ENCODE measurements at regions not wholly inside any gene's neighbourhood (a gene's known extent, or its start where the extent isn't known, plus 50 kb on each side); places are given as distances from the start of the nearest gene placed in this dataset.
A peak's percentile ranks its signal among the peaks of the same experiment; 100 is the strongest.

- peak overlapping the region; percentile 50 for H3K4me2 ChIP-seq (ENCODE audit: insufficient read depth, low read length)
- H3K9ac ChIP-seq (ENCODE audit: low read depth, low read length), result peak overlapping the region; percentile 28
- no peaks in the 10 kb centered on the region for H3K27me3 ChIP-seq (ENCODE audit: insufficient read depth, low read length, poor library complexity)
- peak overlapping the region; percentile 74 for H3K27ac ChIP-seq (ENCODE audit: low read length)
- H3K36me3 ChIP-seq (ENCODE audit: insufficient read depth, low read length), result no peaks in the 10 kb centered on the region
- H3K9me3 ChIP-seq (ENCODE audit: insufficient read depth, low read length, severe bottlenecking), result peaks cover 11% of the 10 kb centered on the region
- H3K4me1 ChIP-seq (ENCODE audit: insufficient read depth, low read length), result peaks cover 27% of the 10 kb centered on the region
- no peaks in the 10 kb centered on the region for H3K79me2 ChIP-seq (ENCODE audit: insufficient read depth, low read length)
- ATAC-seq (ENCODE audit: insufficient read depth, low read depth), result peak; percentile 85
- H4K20me1 ChIP-seq (ENCODE audit: insufficient read depth, low read length), result no peaks in the 10 kb centered on the region
- TF ChIP-seq EZH2 (IDR thresholded peaks at IDR 0.05; ENCODE audit: borderline replicate concordance, low read depth, low read length, severe bottlenecking), result no peak
- TF ChIP-seq, protein P1, sequence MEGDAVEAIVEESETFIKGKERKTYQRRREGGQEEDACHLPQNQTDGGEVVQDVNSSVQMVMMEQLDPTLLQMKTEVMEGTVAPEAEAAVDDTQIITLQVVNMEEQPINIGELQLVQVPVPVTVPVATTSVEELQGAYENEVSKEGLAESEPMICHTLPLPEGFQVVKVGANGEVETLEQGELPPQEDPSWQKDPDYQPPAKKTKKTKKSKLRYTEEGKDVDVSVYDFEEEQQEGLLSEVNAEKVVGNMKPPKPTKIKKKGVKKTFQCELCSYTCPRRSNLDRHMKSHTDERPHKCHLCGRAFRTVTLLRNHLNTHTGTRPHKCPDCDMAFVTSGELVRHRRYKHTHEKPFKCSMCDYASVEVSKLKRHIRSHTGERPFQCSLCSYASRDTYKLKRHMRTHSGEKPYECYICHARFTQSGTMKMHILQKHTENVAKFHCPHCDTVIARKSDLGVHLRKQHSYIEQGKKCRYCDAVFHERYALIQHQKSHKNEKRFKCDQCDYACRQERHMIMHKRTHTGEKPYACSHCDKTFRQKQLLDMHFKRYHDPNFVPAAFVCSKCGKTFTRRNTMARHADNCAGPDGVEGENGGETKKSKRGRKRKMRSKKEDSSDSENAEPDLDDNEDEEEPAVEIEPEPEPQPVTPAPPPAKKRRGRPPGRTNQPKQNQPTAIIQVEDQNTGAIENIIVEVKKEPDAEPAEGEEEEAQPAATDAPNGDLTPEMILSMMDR (IDR thresholded peaks at IDR 0.05; ENCODE audit: borderline replicate concordance, extremely low read depth, low read length, poor library complexity, severe bottlenecking), result no peak
- peak overlapping the region; percentile 62 for H2AFZ ChIP-seq (ENCODE audit: low read depth, low read length)
- no peak for DNase-seq
- H3K4me3 ChIP-seq (ENCODE audit: low read depth in 1 of 2, low read length in 2 of 2), result 0 out of 4 replicates have a peak overlapping the region, but pooled peaks of 1 of the 2 experiments have one; percentile 7
These were observed 72.6 kb downstream of the CHST2 start for GRCh38 chr3:143192193-143192592.

GRCh38 chr3:143200001-143200924 lies 80.7 kb downstream of the CHST2 start:
- no peaks in the 10 kb centered on the region for H4K20me1 ChIP-seq (ENCODE audit: insufficient read depth, low read length)
- no peaks in the 10 kb centered on the region for H3K27me3 ChIP-seq (ENCODE audit: insufficient read depth, low read length, poor library complexity)
- H3K4me2 ChIP-seq (ENCODE audit: insufficient read depth, low read length), result no peak overlapping the region
- no peaks in the 10 kb centered on the region for H3K36me3 ChIP-seq (ENCODE audit: insufficient read depth, low read length)
- DNase-seq, result no peak
- peaks cover 2% of the 10 kb centered on the region; the same call in 1 of the 2 replicates for H3K79me2 ChIP-seq (ENCODE audit: insufficient read depth, low read length)
- peak overlapping the region; percentile 8; the same call in 1 of the 2 replicates for H2AFZ ChIP-seq (ENCODE audit: low read depth, low read length)
- H3K9me3 ChIP-seq (ENCODE audit: insufficient read depth, low read length, severe bottlenecking), result peaks cover 5% of the 10 kb centered on the region
- peak overlapping the region; percentile 41 for H3K27ac ChIP-seq (ENCODE audit: low read length)
- ATAC-seq (ENCODE audit: insufficient read depth, low read depth), result no peak
- H3K4me3 ChIP-seq (ENCODE audit: low read depth in 1 of 2, low read length in 2 of 2), result no peak overlapping the region
- peaks cover 36% of the 10 kb centered on the region for H3K4me1 ChIP-seq (ENCODE audit: insufficient read depth, low read length)
- TF ChIP-seq EZH2 (IDR thresholded peaks at IDR 0.05; ENCODE audit: borderline replicate concordance, low read depth, low read length, severe bottlenecking), result no peak
- TF ChIP-seq, protein P1 (IDR thresholded peaks at IDR 0.05; ENCODE audit: borderline replicate concordance, extremely low read depth, low read length, poor library complexity, severe bottlenecking), result no peak
- no peak overlapping the region for H3K9ac ChIP-seq (ENCODE audit: low read depth, low read length)

DNA sequence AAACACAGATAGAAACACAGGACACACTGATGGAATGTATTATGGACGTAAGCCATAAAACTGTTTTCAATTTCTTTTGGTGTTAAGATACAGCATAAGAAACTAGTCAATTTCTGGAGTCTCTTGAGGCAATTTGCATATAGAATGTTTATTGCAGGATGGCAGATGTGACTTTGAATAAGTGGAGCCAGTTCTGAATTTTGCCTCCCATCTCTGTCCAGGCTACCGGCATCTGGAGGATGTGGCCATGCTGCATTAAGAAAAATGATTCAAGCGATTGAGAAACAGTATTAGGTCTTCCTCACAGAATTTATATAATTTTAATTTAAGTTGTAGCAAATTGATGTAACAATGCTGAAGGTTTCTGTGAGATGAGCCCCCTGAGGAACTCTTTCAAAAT lies 81.5 kb downstream of the CHST2 start:
- Histone ChIP-seq H4K20me1 (ENCODE audit: insufficient read depth, low read length) (no peaks in the 10 kb centered on the region), H3K4me2 (ENCODE audit: insufficient read depth, low read length) (no peak overlapping the region), H2AFZ (ENCODE audit: low read depth, low read length) (no peak overlapping the region), H3K79me2 (ENCODE audit: insufficient read depth, low read length) (peaks cover 6% of the 10 kb centered on the region; the same call in 1 of the 2 replicates), H3K9ac (ENCODE audit: low read depth, low read length) (no peak overlapping the region), H3K4me3 (ENCODE audit: low read depth in 1 of 2, low read length in 2 of 2) (no peak overlapping the region), H3K27me3 (ENCODE audit: insufficient read depth, low read length, poor library complexity) (no peaks in the 10 kb centered on the region), H3K4me1 (ENCODE audit: insufficient read depth, low read length) (peaks cover 37% of the 10 kb centered on the region), H3K27ac (ENCODE audit: low read length) (no peak overlapping the region), H3K9me3 (ENCODE audit: insufficient read depth, low read length, severe bottlenecking) (peaks cover 9% of the 10 kb centered on the region), H3K36me3 (ENCODE audit: insufficient read depth, low read length) (no peaks in the 10 kb centered on the region)
- DNase-seq, result no peak
- TF ChIP-seq, protein P1 (IDR thresholded peaks at IDR 0.05; ENCODE audit: borderline replicate concordance, extremely low read depth, low read length, poor library complexity, severe bottlenecking), result no peak
- no peak for TF ChIP-seq EZH2 (IDR thresholded peaks at IDR 0.05; ENCODE audit: borderline replicate concordance, low read depth, low read length, severe bottlenecking)
- no peak for ATAC-seq (ENCODE audit: insufficient read depth, low read depth)
